IMR-90 (cell line): ENCODE measurements at regions not wholly inside any gene's neighbourhood (a gene's known extent, or its start where the extent isn't known, plus 50 kb on each side); places are given as distances from the start of the nearest gene placed in this dataset.
A peak's percentile ranks its signal among the peaks of the same experiment; 100 is the strongest.

Experiments used
- BHLHE40 ChIP-seq: fragments of 150-350 bp; IDR thresholded peaks from 2 replicates; pipeline ENCODE4 v1.6.1; 2016; ENCODE audit warnings: mild to moderate bottlenecking, low read depth, low read length
- CEBPB ChIP-seq: IDR thresholded peaks from 2 replicates; pipeline ENCODE4 v1.6.1; 2012; ENCODE audit warnings: low read depth, low read length, improper control_type of control experiment
- CTCF ChIP-seq: conservative IDR thresholded peaks from 2 replicates; pipeline ENCODE4 v1.5.1; 2012; ENCODE audit warnings: mild to moderate bottlenecking, low read depth, low read length, improper control_type of control experiment
- FOS ChIP-seq: fragments of 150-350 bp; IDR thresholded peaks from 2 replicates; pipeline ENCODE4 v1.6.1; 2016; ENCODE audit warnings: low read depth, low read length
- MAFK ChIP-seq: IDR thresholded peaks from 2 replicates; pipeline ENCODE4 v1.6.1; 2012; ENCODE audit warnings: low read depth, low read length, improper control_type of control experiment
- MAZ ChIP-seq: IDR thresholded peaks from 2 replicates; pipeline ENCODE4 v1.6.1; 2012; ENCODE audit warnings: low read depth, mild to moderate bottlenecking, low read length, improper control_type of control experiment, moderate library complexity, borderline replicate concordance
- MXI1 ChIP-seq: IDR thresholded peaks from 2 replicates; pipeline ENCODE4 v1.6.1; 2012; ENCODE audit warnings: low read depth, mild to moderate bottlenecking, low read length, moderate library complexity, borderline replicate concordance
- NFE2L2 ChIP-seq: fragments of 150-350 bp; IDR thresholded peaks from 2 replicates; pipeline ENCODE4 v1.6.1; 2016; ENCODE audit warnings: low read depth, mild to moderate bottlenecking, low read length
- POLR2A ChIP-seq: IDR thresholded peaks from 2 replicates; pipeline ENCODE4 v1.6.1; 2012; ENCODE audit warnings: mild to moderate bottlenecking, low read depth, low read length
- RAD21 ChIP-seq: IDR thresholded peaks from 2 replicates; pipeline ENCODE4 v1.6.1; 2012; ENCODE audit warnings: low read length, improper control_type of control experiment
- RFX5 ChIP-seq: IDR thresholded peaks from 2 replicates; pipeline ENCODE4 v1.8.0; 2012; ENCODE audit warnings: low read depth, mild to moderate bottlenecking, low read length, moderate library complexity
- SMC3 ChIP-seq: fragments of 150-350 bp; IDR thresholded peaks from 2 replicates; pipeline ENCODE4 v1.6.1; 2016; ENCODE audit warnings: low read depth, mild to moderate bottlenecking, antibody characterized with exemption, low read length, moderate library complexity
- USF2 ChIP-seq: fragments of 150-350 bp; IDR thresholded peaks from 2 replicates; pipeline ENCODE4 v1.6.1; 2017; ENCODE audit warnings: mild to moderate bottlenecking, antibody characterized with exemption, low read length, low read depth
- TF ChIP-seq, protein P1 (sequence below): fragments of 150-350 bp; IDR thresholded peaks from 2 replicates; pipeline ENCODE4 v1.6.1; 2016; ENCODE audit warnings: low read depth, mild to moderate bottlenecking, low read length, moderate library complexity, borderline replicate concordance

- TF ChIP-seq POLR2A (no peak), CTCF (no peak), CEBPB (peak; percentile 52), RAD21 (no peak), FOS (no peak), BHLHE40 (no peak), MXI1 (no peak), USF2 (no peak), MAFK (no peak), SMC3 (no peak), RFX5 (no peak), NFE2L2 (no peak), MAZ (no peak)
- TF ChIP-seq, protein P1, sequence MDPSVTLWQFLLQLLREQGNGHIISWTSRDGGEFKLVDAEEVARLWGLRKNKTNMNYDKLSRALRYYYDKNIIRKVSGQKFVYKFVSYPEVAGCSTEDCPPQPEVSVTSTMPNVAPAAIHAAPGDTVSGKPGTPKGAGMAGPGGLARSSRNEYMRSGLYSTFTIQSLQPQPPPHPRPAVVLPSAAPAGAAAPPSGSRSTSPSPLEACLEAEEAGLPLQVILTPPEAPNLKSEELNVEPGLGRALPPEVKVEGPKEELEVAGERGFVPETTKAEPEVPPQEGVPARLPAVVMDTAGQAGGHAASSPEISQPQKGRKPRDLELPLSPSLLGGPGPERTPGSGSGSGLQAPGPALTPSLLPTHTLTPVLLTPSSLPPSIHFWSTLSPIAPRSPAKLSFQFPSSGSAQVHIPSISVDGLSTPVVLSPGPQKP: no peak
Observed at GRCh38 chr14:41022932-41023331, 583.7 kb upstream of the LRFN5 start.
